Activated T-helper 9 cell treated with anti-CD3 and anti-CD28 coated beads, Interleukin-2, amount 50 U/mL, for 16 hours (primary cell): ENCODE measurements at regions not wholly inside any gene's neighbourhood (a gene's known extent, or its start where the extent isn't known, plus 50 kb on each side); places are given as distances from the start of the nearest gene placed in this dataset.
"Not testable (repeated sequence)": the region's sequence is repeated elsewhere in the genome, so short reads cannot be mapped to it uniquely, and the experiment has no call there.

ENCODE experiments used
- DNase-seq: peaks from one replicate; pipeline ENCODE4 v3.0.0-alpha.2; 2020; ENCODE audit warnings: low read depth

DNA sequence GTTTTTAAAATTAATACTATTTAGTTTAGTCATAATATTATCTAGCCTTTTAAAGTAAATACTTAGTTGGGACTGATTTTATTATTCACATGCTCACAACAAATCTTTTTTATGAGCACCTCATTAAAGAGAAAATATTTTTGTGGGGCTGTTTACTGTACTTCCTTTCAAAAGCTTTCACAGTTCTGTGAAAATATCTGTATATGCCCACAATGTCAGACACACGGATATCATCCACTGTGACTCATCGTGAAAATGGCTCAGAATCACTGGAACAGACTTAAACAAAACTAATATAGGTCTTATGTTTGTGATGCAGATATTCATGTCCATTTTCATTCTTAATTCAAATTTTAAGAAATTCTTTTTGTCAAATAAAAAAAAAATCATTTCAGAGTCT lies 305.2 kb downstream of the RAB38 start:
- no peak for DNase-seq

DNA sequence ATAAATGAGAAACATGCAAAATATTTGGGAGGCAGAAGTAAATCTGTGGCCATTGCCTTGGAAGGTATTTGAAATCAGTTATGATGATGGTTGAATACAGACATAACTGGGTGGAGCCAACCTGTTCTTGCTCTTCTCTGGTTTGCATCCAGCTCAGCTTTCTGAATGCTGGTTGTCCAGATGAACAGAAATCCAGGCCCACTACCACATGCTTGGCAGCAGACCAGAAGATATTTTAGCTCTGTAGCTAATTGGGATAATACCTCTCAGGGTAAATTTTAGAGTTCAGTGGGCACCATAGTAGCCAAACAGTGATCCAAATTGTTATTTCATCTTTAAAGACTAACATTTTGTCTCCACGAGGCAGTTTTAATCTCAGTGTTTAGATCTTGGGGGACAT lies 308.3 kb downstream of the RAB38 start:
- no peak for DNase-seq

DNA sequence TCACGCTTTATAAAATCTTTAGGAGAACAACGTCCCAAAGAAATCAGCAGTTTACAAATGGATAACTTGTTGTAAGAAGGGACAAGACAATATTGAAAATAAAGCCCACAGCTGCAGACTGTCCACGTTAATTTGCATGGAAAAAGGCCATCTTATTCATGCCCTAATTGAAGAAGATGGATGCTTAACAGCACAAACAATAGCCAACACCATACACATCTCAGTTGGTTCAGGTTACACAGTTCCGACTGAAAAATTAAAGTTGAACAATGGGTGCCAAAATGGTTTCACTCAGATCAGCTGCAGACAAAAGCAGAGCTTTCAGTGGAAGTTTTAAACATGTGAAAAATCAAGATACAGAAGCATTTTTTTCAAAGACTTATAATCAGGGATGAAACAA lies 314.2 kb downstream of the RAB38 start:
- DNase-seq, result no peak

DNA sequence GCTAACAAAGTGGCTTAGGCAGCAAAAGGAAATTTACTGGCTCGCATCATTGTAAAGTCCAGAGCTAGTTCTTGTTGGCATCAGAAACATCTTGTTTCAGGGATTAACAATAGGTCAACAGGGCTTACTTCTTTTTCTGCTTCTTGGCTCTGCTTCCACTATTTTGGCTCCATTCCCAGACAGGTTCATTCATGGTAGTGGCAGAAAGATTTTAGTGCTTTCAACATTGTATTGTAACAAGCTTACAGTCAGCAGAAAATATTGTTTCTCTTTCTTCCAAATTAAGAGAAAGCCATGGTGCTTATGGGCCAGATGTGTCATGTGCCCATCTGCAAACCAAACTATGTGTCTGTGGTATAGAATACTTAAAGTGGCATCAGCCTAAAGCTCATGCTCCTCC lies 315.6 kb downstream of the RAB38 start:
- no peak for DNase-seq

DNA sequence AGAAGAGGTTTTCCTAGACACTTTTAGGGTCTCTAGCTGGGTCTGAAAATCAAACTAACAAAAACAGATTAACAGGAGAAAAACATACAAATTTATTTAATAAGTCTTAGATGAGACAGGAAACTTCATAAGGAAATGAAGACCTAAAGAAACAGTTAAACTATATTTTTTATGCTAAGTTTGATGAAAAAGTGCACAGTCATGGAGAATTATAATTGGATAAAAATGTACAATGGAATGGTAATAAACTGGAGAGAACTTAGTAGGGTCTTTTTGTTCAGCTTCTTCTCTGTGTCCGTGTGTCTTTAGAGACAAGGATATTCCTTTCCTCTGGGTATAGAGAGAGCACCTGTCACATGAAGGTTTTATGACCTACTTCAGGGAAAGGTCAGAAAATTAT lies 323.4 kb downstream of the RAB38 start:
- no peak for DNase-seq

DNA sequence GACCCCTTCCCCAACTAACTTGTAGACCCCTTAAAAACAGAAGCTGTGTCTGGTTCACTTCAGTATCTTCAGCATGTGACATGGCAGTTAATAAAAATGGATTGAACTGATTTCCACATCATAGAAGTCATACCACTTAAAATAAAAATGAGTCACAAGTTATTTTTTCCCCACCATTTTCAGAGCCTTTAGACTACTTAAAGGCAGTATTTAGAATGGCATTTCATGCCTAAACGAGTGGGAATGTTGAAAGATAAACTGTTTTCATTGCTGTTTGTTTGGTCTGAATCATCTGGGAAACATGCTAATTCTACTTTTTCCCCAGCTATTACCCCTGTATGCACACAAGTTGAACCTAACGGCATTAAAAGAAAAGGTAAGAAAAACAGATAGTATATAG lies 324.0 kb downstream of the RAB38 start:
- DNase-seq, result no peak

DNA sequence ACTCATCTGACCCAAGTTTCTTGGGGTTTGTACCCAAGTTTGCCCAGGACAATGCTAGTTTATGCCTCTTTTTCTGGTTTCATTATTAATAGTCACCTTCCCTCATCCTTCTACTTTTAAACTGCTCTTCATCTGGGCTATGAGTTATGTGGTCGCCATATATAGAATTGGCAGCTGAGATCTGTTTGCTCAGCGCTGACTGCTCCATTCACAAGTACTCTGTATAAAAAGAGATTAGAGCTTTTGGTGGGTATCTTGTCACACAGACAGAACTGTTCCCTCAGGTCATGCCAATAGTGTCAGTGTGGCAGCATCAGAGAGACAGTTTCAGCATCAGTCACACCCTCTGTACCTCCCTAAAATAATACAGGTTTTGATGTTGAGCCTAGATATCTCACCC lies 326.0 kb downstream of the RAB38 start:
- DNase-seq, result no peak

DNA sequence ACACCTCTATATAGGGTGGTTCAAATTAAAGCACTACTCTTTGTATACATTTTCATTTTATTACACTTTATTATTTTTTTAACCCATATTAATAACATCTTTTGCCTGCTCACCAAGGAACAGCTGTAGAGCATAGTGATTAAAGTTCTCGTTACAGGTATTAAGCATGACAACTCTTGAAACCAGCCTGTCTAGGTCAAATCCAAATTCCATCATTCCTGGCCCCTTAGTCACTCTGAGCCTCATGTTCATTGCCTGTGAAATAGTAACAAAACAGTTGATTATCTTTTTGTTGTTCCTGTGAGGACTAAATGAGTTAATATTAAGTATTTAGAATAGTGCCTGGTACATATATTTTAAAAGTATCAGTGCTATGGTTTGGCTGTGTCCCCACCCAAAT lies 334.5 kb downstream of the RAB38 start:
- DNase-seq, result no peak

DNA sequence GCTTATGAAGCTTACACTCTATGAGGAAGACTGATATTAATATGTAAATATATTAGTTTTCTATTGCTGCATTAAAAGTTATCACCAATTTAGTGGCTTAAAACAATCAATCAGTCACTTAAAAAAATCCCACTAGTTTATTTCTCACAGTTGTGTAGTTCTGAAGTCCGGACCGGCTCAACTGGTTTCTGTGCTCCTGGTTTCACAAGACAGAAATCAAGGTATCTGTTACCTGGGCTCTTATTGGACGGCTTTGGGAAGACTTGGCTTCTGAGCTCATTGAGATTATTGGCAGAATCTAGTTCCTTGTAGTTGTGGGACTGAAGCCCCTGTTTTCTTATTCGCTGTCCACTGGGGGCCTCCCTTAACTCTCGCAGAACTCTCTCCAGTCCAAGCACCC lies 343.0 kb downstream of the RAB38 start:
- DNase-seq, result no peak

DNA sequence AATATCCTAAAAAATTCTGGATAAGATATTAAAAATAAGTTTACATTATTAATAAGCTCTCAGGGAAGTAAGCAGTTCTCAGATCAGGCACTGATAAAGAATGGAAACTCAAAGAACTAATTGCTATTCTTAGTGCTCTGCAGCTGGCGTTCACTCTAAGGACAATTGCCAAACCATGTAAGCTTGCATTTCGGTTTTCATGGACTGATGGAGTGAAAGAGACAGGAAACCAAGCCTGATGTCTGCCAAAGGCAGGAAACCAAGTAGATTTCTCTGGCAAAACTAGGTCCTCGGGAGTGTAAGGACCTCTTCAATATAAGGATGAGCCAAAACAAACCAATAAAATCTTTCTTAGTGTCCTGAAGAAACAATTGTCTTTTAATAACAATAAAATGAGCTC lies 355.2 kb downstream of the RAB38 start:
- no peak for DNase-seq

DNA sequence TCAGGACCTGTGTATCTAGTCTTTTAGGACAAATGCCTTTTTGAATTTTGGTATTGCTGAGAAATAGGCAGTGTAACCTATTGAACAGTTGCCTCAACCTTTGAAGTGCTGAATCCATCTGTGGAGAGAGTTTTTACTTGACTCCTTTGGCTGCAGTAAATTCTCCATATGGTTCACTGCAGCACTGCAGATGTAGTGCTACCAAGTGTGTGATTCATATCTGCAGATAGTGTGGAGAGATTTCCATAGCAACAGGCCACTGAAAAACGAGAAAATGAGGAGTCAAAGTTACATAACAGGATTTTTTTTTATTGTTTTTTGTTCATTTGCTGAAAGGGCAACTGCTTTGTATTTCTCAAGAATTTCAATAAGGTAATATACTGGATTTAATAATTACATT lies 356.1 kb downstream of the RAB38 start:
- DNase-seq, result no peak

DNA sequence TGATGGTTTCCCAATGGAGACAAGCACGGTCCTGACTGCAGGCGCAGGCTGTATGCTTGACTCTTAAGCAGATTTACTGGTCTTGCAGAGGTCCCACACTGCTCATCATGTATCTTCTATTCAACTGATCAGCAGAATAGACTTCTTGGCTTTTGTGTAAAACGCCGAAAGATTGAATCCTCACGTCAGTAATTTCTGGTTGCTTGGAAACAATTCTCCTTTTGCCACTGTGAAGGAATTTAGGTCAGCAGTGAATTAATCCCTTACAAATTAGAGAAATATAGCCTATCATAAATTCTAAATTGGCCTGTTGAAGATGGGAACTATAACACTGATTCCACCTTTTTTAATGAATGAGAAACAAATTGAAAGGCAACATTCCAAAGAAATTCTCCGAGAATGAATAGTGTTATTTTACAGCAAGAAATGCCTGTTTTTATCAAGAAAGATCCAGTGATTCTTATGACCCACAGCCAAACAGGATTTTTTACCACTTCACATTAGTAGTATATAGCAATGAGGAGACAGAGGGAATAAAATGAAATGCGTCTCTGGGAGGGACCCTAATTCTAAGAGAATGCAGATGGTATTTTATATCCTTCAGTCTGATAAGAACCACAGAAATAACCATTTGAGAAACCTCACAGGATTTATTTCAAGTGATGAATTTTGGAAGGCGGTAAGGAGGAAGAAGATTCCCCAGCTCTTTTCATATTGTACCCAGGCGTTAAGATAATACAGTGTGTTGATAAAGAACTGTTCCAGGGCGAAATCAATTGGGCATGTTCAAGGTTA lies 362.5 kb downstream of the RAB38 start:
- no peak for DNase-seq

DNA sequence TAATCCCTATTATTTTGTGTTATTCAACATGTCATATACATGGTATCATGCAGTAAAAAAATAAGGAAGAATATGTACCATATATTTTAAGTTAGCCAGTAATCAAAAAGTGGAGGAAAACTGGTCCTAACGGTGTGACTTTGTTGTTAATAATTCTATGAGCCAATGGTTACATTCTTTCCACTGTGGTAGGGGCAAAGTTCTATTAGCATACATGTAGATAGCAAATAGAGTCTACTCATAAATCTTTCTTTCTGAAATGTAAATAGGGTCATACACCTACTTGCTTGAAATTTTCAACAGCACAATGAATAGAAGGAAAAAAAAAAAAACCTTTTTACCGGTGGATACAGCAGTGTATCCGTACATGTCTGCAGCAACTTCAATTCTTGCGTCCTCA lies 364.8 kb downstream of the RAB38 start:
- no peak for DNase-seq

DNA sequence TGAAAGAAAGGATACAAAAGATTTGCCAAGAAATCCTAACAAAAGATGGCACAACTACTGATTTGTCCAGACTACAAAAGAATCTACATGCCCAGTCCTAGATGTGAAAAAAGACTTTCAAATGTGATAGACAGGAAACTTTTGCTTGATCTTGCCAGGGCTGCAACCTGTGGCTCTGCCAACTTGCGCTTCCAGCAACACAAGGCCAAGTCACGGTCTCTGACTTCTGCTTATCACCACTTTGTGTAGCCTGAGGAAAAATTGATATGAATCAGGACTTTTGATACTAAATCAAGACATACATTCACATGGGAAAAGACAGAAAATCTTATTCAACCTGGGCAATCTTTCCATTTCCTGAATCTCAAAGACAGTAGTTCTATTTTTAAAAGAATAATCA lies 366.0 kb downstream of the RAB38 start:
- no peak for DNase-seq

DNA sequence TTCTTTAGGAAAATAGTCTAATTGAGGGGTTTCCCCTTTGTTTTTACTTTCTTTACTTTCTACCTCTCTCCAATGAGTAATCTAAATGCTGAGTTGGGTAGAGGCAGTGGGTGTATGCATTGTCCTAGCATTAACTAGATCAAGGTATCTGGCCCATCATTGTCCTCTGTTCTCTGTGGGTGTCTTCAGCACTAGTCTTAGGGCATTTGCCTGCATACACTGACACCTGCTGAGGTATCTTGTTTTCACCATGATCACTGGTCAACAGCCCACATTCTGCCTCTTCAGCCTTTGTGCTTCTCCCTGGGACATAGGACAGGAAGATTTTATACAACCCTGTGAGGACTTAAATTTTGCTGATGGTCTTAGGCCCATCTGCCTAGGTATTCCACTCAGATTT lies 371.1 kb downstream of the RAB38 start:
- DNase-seq, result no peak

DNA sequence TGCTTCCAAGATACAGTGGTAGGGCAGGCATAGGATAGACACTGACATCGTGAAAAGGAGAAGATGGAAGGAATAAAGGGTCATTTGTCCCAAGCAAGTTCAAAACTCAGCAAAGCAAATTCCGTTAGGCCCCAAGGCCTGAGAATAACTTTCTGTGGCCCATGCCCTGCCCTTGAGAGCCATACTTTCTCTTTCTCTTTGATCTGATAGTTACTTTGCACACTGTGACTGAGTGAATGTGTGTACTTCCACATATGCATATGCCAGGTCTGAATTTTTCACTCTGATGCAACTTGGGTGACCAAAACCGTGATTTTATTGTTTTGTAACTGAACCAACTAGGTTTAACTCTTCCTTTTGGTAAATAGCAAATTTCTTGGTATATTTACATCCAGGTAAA lies 371.5 kb downstream of the RAB38 start:
- no peak for DNase-seq

DNA sequence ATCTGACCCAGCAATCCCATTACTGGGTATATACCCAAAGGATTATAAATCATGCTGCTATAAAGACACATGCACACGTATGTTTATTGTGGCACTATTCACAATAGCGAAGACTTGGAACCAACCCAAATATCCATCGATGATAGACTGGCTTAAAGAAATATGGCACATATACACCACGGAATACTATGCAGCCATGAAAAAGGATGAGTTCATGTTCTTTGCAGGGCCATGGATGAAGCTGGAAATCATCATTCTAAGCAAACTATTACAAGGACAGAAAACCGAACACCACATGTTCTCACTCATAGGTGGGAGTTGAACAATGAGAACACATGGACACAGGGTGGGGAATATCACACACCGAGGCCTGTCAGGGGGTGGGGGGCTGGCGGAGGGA lies 390.4 kb downstream of the RAB38 start:
- not testable (repeated sequence) for DNase-seq

DNA sequence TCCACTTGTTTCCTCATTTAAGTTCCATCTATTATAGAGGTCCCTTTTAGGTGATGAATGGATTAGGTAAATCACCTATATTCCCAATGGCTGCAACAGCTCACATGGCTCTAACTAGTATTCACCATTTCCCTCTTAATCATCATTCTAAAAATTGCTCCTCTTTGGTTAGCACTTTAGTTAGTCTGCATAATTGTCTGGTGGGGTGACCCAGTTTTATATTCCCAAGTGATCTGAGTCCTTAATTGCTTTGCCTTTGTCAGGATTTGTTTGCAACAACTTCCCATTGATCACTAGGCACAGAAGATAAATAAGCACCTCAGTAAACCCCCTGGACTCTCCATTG lies 395.2 kb downstream of the RAB38 start:
- DNase-seq, result no peak

DNA sequence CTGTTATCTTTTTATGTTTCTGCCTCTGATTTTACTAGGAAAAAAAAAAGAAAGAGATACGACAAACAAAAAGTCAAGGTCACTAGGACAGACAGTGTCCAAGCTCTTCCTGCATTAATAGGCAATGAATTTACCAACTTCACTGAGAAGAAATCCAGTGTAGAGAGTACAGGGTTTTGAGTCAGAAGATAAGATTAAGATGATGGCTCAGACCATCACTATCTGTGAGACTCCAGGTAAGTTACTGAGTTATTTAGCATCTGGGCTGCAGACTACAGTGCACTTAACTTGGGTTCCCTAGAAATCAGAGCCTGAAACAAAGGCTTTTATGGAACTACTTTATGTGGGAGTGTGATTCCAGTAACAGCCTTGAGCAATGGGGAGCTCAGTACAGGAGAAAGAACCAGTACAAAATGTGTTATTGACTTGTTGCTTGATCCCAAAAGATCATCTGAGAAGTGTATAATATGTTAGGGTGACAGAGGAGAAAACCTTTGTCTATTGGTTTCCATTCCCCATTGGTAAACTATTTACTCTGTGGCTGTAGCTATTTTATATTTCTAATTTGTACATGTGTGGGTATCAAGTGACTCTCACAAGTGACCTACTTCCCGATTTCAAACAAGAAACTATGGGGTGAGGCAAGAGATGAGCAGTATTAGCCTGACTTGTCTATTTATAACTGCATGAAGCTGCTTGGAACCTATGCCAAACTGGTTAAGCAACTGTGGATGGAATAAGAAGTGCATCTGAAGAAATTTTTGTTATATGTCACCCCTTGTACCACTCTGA lies 395.8 kb downstream of the RAB38 start:
- DNase-seq, result no peak

DNA sequence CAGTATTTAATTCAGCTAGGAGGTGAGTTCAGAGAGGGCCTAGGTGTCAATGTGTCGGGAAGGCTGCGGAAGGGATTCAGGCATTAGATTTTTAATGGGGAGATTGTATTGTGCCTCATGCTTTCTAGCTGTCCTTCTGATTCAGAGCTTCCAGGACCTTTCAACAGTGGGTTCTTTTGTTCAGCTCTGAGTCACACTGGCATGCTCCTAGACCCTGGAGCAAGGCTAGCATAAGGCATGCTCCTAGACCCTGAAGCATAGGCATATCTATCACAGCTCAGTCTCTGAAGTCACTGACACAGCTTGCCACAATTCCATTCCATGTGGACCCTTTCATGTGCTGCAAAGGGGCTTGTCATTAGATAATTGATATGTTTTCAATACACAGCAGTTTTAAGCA lies 396.9 kb downstream of the RAB38 start:
- DNase-seq, result no peak

DNA sequence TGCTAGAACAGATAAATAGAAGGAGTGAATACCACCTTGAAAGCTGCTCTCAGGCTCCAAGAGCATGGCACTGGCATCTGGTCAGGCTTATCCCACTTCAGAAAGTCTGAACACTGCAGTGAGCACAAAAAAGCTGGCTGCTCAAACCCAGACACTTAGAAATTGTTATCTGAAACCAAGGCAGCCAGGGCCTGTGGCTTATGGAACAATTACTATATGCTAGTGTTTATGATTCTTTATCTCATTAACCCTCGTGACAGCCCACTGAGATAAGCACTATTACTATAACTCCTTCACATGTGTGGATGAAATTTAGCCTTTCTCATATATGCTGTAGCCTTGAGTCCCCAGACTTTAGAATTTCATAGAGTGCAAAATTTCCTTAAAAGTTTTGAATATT lies 400.2 kb downstream of the RAB38 start:
- no peak for DNase-seq

DNA sequence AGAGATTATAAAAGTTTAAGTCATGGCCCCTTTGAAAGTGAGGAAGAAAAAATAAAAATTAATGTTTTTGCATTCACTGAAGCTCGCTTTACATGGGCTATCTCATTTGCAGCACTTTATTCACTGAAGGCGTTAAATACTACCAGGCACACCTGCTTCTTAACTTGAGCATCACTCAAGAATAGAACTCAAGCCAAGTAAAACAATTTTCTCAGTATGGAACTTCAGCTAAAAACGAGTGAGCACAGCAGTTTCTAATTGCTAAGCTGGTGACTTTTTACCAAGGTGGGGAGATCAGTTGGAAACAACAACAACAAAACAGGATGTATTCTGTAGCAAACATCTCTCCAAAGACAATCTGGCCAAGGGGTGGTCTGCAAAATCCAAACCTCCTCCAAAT lies 405.6 kb downstream of the RAB38 start:
- no peak for DNase-seq

DNA sequence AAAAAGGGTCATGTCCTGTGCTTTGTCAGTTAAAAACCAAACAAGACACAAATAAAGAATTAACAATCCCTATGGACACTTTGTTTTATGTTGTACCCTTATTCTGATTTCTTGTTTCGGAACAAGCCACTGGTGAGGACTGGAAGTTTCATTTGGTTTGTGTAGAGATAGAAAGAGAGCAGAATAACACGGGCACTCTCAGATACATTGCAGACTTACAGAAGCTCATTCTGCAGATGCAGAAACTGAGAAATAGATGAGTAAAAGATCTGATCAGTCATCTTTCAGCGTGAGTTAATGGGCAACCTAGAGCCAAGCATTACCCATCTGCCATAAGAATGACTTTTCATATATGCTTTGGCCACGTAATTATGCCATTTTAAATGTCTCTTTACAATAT lies 407.6 kb downstream of the RAB38 start:
- DNase-seq, result no peak

DNA sequence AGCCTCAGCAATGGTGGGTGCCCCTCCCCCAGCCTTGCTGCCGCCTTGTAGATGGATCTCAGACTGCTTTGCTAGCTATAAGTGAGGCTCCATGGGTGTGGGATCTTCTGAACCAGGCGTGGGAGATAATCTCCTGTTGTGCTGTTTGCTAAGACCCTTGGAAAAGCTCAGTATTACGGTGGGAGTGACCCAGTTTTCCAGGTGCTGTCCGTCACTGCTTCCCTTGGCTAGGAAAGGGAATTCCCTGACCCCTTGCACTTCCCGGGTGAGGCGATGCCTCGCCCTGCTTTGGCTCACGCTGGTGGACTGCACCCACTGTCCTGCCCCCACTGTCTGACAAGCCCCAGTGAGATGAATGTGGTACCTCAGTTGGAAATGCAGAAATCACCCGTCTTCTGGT lies 411.2 kb downstream of the RAB38 start:
- not testable (repeated sequence) for DNase-seq
